ENCODE measurements at regions not wholly inside any gene's neighbourhood (a gene's known extent, or its start where the extent isn't known, plus 50 kb on each side); places are given as distances from the start of the nearest gene placed in this dataset.

GRCh38 chr6:90932351-90932750, 345.5 kb upstream of the MAP3K7 start:
- Histone ChIP-seq H3K36me3 (ENCODE audit: control insufficient read depth in 4 of 4, insufficient read depth in 3 of 4, low read depth in 1 of 4, low read length in 3 of 4) (no peaks in the 10 kb centered on the region), H3K27ac (ENCODE audit: low read depth in 1 of 2, low read length in 2 of 2) (no peak overlapping the region), H3K9me3 (ENCODE audit: control insufficient read depth in 4 of 4, low read length in 3 of 4) (no peaks in the 10 kb centered on the region), H3K4me3 (ENCODE audit: low read depth in 1 of 3, low read length in 3 of 3) (no peak overlapping the region), H3K9ac (ENCODE audit: low read depth in 1 of 2, low read length in 2 of 2) (no peak overlapping the region), H3K27me3 (ENCODE audit: control insufficient read depth in 4 of 4, insufficient read depth in 4 of 4, low read length in 3 of 4) (peaks cover 0 to 6% (median 0%) of the 10 kb centered on the region in 4 donors), H3K4me1 (ENCODE audit: control insufficient read depth in 4 of 4, insufficient read depth in 4 of 4, low read length in 3 of 4) (no peaks in the 10 kb centered on the region)
- WGBS: 88% methylated on average over 1 of the region's 1 CpG
- no peak for TF ChIP-seq NR2F2 (IDR thresholded peaks at IDR 0.05)
- TF ChIP-seq MAX (IDR thresholded peaks at IDR 0.05): no peak
- TF ChIP-seq JUND (IDR thresholded peaks at IDR 0.05): no peak
- no peak for TF ChIP-seq REST (IDR thresholded peaks at IDR 0.05)
- TF ChIP-seq HNF4A (conservative IDR thresholded peaks at IDR 0.05): no peak
- no peak for TF ChIP-seq GABPA (IDR thresholded peaks at IDR 0.05 in 1 of 2, conservative IDR thresholded peaks at IDR 0.05 in 1 of 2)
- no peak for TF ChIP-seq CTCF (IDR thresholded peaks at IDR 0.05; ENCODE audit: low read depth, low read length, missing input control)
- TF ChIP-seq SP1 (IDR thresholded peaks at IDR 0.05): no peak
- no peak for TF ChIP-seq FOXA1 (IDR thresholded peaks at IDR 0.05)
- TF ChIP-seq RAD21 (IDR thresholded peaks at IDR 0.05): no peak
- TF ChIP-seq RXRA (IDR thresholded peaks at IDR 0.05): no peak
- no peak for TF ChIP-seq ATF3 (IDR thresholded peaks at IDR 0.05)
- no peak for TF ChIP-seq TAF1 (conservative IDR thresholded peaks at IDR 0.05)
- DNase-seq (ENCODE audit: low spot score): no peak

- 57% methylated on average over 2 of the region's 2 CpGs for WGBS
- Histone ChIP-seq H3K9ac (ENCODE audit: low read depth in 1 of 2, low read length in 2 of 2) (no peak overlapping the region), H3K27me3 (ENCODE audit: control insufficient read depth in 4 of 4, insufficient read depth in 4 of 4, low read length in 3 of 4) (no peaks in the 10 kb centered on the region), H3K4me3 (ENCODE audit: low read depth in 1 of 3, low read length in 3 of 3) (no peak overlapping the region), H3K9me3 (ENCODE audit: control insufficient read depth in 4 of 4, low read length in 3 of 4) (no peaks in the 10 kb centered on the region), H3K36me3 (ENCODE audit: control insufficient read depth in 4 of 4, insufficient read depth in 3 of 4, low read depth in 1 of 4, low read length in 3 of 4) (no peaks in the 10 kb centered on the region), H3K27ac (ENCODE audit: low read depth in 1 of 2, low read length in 2 of 2) (no peak overlapping the region), H3K4me1 (ENCODE audit: control insufficient read depth in 4 of 4, insufficient read depth in 4 of 4, low read length in 3 of 4) (no peaks in the 10 kb centered on the region)
- DNase-seq (ENCODE audit: low spot score): no peak
- TF ChIP-seq FOXA1 (IDR thresholded peaks at IDR 0.05) (no peak), ATF3 (IDR thresholded peaks at IDR 0.05) (no peak), TAF1 (conservative IDR thresholded peaks at IDR 0.05) (no peak), MAX (IDR thresholded peaks at IDR 0.05) (no peak), RXRA (IDR thresholded peaks at IDR 0.05) (no peak), ZBTB33 (IDR thresholded peaks at IDR 0.05) (no peak), RAD21 (IDR thresholded peaks at IDR 0.05) (no peak), CTCF (IDR thresholded peaks at IDR 0.05; ENCODE audit: low read depth, low read length, missing input control) (no peak), FOXA2 (IDR thresholded peaks at IDR 0.05) (no peak), REST (IDR thresholded peaks at IDR 0.05) (no peak), JUND (IDR thresholded peaks at IDR 0.05) (no peak), NR2F2 (IDR thresholded peaks at IDR 0.05) (no peak), HNF4G (IDR thresholded peaks at IDR 0.05) (no peak), YY1 (IDR thresholded peaks at IDR 0.05) (no peak), SP1 (IDR thresholded peaks at IDR 0.05) (no peak)
Observed at GRCh38 chr6:90928051-90928450, 341.2 kb upstream of the MAP3K7 start.

Data from liver (tissue), 8 donors.